ENCODE measurements at regions not wholly inside any gene's neighbourhood (a gene's known extent, or its start where the extent isn't known, plus 50 kb on each side); places are given as distances from the start of the nearest gene placed in this dataset.

- TF ChIP-seq CTCF (conservative IDR thresholded peaks at IDR 0.05; ENCODE audit: low read depth, low read length), result no peak
- no peak overlapping the region for H3K4me3 ChIP-seq (ENCODE audit: low read depth, low read length)
- no peak for DNase-seq (ENCODE audit: low read depth)
Observed at GRCh38 chr4:114302472-114302871, 296.1 kb upstream of the UGT8 start.

DNA sequence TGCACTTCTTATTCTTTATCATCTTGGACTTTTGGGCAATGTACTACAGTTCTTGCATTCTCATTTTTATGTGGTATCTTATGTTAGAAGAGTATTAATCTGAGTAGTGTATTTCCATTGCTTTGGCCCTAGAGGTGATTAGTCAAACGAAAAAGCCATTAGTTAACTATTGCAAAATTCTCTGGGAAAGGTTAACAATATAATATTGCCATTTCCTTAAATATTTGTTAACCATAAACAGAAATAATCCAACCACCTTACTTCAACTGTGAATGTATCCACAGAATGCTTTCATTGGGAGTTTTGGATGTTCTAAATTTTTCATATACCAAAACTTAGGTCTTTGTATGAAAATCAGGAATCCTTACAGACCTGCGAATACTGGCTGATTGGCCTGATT is 294.6 kb upstream of the UGT8 start:
- DNase-seq (ENCODE audit: low read depth), result no peak
- no peak for TF ChIP-seq CTCF (conservative IDR thresholded peaks at IDR 0.05; ENCODE audit: low read depth, low read length)
- no peak overlapping the region for H3K4me3 ChIP-seq (ENCODE audit: low read depth, low read length)

DNA sequence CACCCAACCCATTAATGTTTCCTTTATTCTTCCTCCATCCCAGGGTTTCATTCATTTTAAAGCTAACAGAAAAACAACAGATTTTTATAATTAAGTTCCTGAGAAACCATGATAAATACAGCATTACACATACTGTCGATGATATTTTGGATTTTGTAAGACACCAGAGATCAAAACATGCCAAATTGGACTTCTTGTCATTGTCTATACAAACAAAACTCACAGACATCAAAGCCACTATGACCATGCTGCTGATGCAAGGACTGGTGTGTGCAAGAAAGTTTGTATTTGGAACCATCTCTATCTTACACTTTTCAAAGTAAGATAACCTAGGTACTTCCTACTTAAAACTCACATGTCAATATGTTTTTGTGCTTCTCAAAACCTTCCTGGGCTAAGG is 294.0 kb upstream of the UGT8 start:
- no peak for TF ChIP-seq CTCF (conservative IDR thresholded peaks at IDR 0.05; ENCODE audit: low read depth, low read length)
- no peak for DNase-seq (ENCODE audit: low read depth)
- no peak overlapping the region for H3K4me3 ChIP-seq (ENCODE audit: low read depth, low read length)

DNA sequence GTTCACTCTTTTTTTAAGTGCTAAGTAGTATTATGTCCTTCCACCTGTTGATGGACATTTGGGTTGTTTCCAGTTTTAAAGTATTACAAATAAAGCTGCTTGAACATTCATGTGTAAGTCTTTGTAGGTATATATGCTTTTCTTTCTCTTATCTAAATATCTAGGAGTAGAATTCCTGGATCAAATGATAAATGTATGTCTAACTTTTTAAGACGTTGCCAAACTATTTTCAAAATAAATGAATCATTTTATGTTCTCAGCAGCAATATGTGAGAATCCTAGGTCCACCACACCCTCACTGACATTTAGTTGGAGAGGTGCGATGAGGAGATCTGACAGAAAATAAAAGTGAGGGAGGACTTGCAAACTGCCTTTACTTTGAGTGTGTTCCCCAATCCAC is 291.7 kb upstream of the UGT8 start:
- H3K4me3 ChIP-seq (ENCODE audit: low read depth, low read length), result no peak overlapping the region
- no peak for DNase-seq (ENCODE audit: low read depth)
- no peak for TF ChIP-seq CTCF (conservative IDR thresholded peaks at IDR 0.05; ENCODE audit: low read depth, low read length)

- no peak for DNase-seq (ENCODE audit: low read depth)
- H3K4me3 ChIP-seq (ENCODE audit: low read depth, low read length), result no peak overlapping the region
- no peak for TF ChIP-seq CTCF (conservative IDR thresholded peaks at IDR 0.05; ENCODE audit: low read depth, low read length)
Observed at GRCh38 chr4:114310296-114310925, 288.2 kb upstream of the UGT8 start.

GRCh38 chr4:114311787-114312186 is 286.8 kb upstream of the UGT8 start:
- no peak for TF ChIP-seq CTCF (conservative IDR thresholded peaks at IDR 0.05; ENCODE audit: low read depth, low read length)
- DNase-seq (ENCODE audit: low read depth), result no peak

DNA sequence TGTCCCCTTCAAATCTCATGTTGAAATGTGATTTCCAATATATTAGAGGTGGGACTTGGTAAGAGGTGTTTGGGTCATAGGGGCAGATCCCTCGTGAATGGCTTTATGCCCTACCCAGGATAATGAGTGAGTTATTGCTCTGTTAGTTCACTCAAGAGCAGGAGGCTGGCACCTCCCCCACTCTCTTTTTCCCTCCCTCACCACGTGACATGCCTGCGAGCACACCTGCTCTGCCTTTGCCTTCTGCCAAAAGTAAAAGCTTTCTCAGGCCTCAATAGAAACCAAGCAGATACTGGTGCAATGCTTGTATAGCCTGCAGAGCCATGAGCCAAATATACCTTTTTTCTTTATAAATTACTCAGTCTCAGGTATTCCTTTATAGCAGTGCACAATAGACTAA is 286.3 kb upstream of the UGT8 start:
- H3K4me3 ChIP-seq (ENCODE audit: low read depth, low read length), result no peak overlapping the region
- no peak for TF ChIP-seq CTCF (conservative IDR thresholded peaks at IDR 0.05; ENCODE audit: low read depth, low read length)
- DNase-seq (ENCODE audit: low read depth), result no peak

More at GRCh38 chr4:114311787-114312186, 286.8 kb upstream of the UGT8 start:
- no peak overlapping the region for H3K4me3 ChIP-seq (ENCODE audit: low read depth, low read length)
